Activated CD4-positive, alpha-beta T cell treated with anti-CD3 and anti-CD28 coated beads, Interleukin-2, amount 10 ng/mL, durations not matched to agents 24 days and 14 days (primary cell): ENCODE measurements at regions not wholly inside any gene's neighbourhood (a gene's known extent, or its start where the extent isn't known, plus 50 kb on each side); places are given as distances from the start of the nearest gene placed in this dataset.

Source experiments
- DNase-seq: peaks from one replicate; pipeline ENCODE4 v3.0.0; 2022
- H3K27ac Mint-ChIP-seq: one replicate; pipeline ENCODE4 v1.8.0; 2022; ENCODE audit warnings: mild to moderate bottlenecking, mixed read lengths
- H3K27me3 Mint-ChIP-seq: one replicate; pipeline ENCODE4 v1.8.0; 2022; ENCODE audit warnings: mixed read lengths
- H3K36me3 Mint-ChIP-seq: one replicate; pipeline ENCODE4 v1.8.0; 2022; ENCODE audit warnings: low read depth, mild to moderate bottlenecking, mixed read lengths
- H3K4me1 Mint-ChIP-seq: one replicate; pipeline ENCODE4 v1.8.0; 2021; ENCODE audit warnings: mixed read lengths
- H3K4me3 Mint-ChIP-seq: one replicate; pipeline ENCODE4 v1.8.0; 2022; ENCODE audit warnings: mild to moderate bottlenecking, moderate library complexity, mixed read lengths
- H3K9me3 Mint-ChIP-seq: one replicate; pipeline ENCODE4 v1.8.0; 2021; ENCODE audit warnings: mixed read lengths
- intact Hi-C: fragments of 100-400 bp; cut with micrococcal nuclease; formaldehyde crosslinking; loops from one replicate; pipeline ENCODE4 v1.15.1; 2023

- Mint-ChIP-seq H3K36me3 (no peaks in the 10 kb centered on the region), H3K27me3 (no peaks in the 10 kb centered on the region), H3K27ac (no peak overlapping the region), H3K9me3 (no peaks in the 10 kb centered on the region), H3K4me1 (no peaks in the 10 kb centered on the region), H3K4me3 (no peak overlapping the region)
- intact Hi-C loops: no loop called here
- DNase-seq: no peak
Observed at GRCh38 chr18:22613058-22613690, 195.5 kb upstream of the CTAGE1 start.

GRCh38 chr18:22613788-22614187 lies 196.1 kb upstream of the CTAGE1 start:
- intact Hi-C loops: no loop called here
- Mint-ChIP-seq H3K27me3 (no peaks in the 10 kb centered on the region), H3K4me1 (no peaks in the 10 kb centered on the region), H3K9me3 (no peaks in the 10 kb centered on the region), H3K27ac (no peak overlapping the region), H3K4me3 (no peak overlapping the region), H3K36me3 (no peaks in the 10 kb centered on the region)
- DNase-seq: no peak

GRCh38 chr18:22623513-22623912 lies 205.8 kb upstream of the CTAGE1 start:
- no peaks in the 10 kb centered on the region for H3K27me3 Mint-ChIP-seq
- DNase-seq: no peak
- intact Hi-C loops: no loop called here
- H3K9me3 Mint-ChIP-seq: peaks cover 9% of the 10 kb centered on the region
- no peaks in the 10 kb centered on the region for H3K36me3 Mint-ChIP-seq
- H3K4me3 Mint-ChIP-seq: no peak overlapping the region
- H3K27ac Mint-ChIP-seq: no peak overlapping the region
- H3K4me1 Mint-ChIP-seq: no peaks in the 10 kb centered on the region

- Mint-ChIP-seq H3K9me3 (peaks cover 9% of the 10 kb centered on the region), H3K4me1 (no peaks in the 10 kb centered on the region), H3K27ac (no peak overlapping the region), H3K27me3 (no peaks in the 10 kb centered on the region), H3K4me3 (no peak overlapping the region), H3K36me3 (no peaks in the 10 kb centered on the region)
- intact Hi-C loops: no loop called here
- no peak for DNase-seq
Observed at GRCh38 chr18:22624176-22624575, 206.5 kb upstream of the CTAGE1 start.

- Mint-ChIP-seq H3K4me1 (no peaks in the 10 kb centered on the region), H3K27me3 (no peaks in the 10 kb centered on the region), H3K4me3 (no peak overlapping the region), H3K9me3 (peaks cover 9% of the 10 kb centered on the region), H3K27ac (no peak overlapping the region), H3K36me3 (no peaks in the 10 kb centered on the region)
- DNase-seq: no peak
- intact Hi-C loops: no loop called here
Observed at GRCh38 chr18:22625406-22625805, 207.7 kb upstream of the CTAGE1 start.

GRCh38 chr18:22626771-22627170 lies 209.1 kb upstream of the CTAGE1 start:
- no peaks in the 10 kb centered on the region for H3K27me3 Mint-ChIP-seq
- H3K36me3 Mint-ChIP-seq: no peaks in the 10 kb centered on the region
- intact Hi-C loops: no loop called here
- no peak overlapping the region for H3K27ac Mint-ChIP-seq
- no peak for DNase-seq
- no peaks in the 10 kb centered on the region for H3K4me1 Mint-ChIP-seq
- peaks cover 9% of the 10 kb centered on the region for H3K9me3 Mint-ChIP-seq
- no peak overlapping the region for H3K4me3 Mint-ChIP-seq

GRCh38 chr18:22627506-22627905 lies 209.8 kb upstream of the CTAGE1 start:
- no peak for DNase-seq
- H3K27me3 Mint-ChIP-seq: no peaks in the 10 kb centered on the region
- H3K27ac Mint-ChIP-seq: no peak overlapping the region
- no peaks in the 10 kb centered on the region for H3K4me1 Mint-ChIP-seq
- no peaks in the 10 kb centered on the region for H3K36me3 Mint-ChIP-seq
- H3K4me3 Mint-ChIP-seq: no peak overlapping the region
- H3K9me3 Mint-ChIP-seq: peaks cover 9% of the 10 kb centered on the region
- intact Hi-C loops: no loop called here

- intact Hi-C loops: no loop called here
- DNase-seq: no peak
- no peaks in the 10 kb centered on the region for H3K4me1 Mint-ChIP-seq
- no peaks in the 10 kb centered on the region for H3K36me3 Mint-ChIP-seq
- H3K4me3 Mint-ChIP-seq: no peak overlapping the region
- H3K27me3 Mint-ChIP-seq: no peaks in the 10 kb centered on the region
- H3K27ac Mint-ChIP-seq: no peak overlapping the region
- peaks cover 3% of the 10 kb centered on the region for H3K9me3 Mint-ChIP-seq
Observed at GRCh38 chr18:22628795-22629510, 211.2 kb upstream of the CTAGE1 start.

DNA sequence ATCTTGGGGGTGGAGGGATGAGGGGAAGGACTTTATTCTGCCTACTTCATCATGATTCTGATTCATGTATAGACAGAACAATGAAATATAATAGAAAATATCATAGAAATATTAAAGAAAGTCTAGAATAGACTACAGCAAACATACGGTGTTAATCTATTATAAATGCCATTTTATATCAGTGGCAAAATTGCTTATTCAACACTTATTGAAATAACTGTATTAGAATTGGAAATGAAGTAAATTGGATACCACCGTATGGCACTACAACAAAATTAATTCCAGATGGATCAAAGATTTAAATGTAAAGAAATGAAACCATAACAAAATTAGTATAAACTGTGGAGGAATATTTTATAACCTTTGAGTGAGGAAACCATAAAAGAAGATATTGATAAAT lies 213.3 kb upstream of the CTAGE1 start:
- Mint-ChIP-seq H3K4me1 (no peaks in the 10 kb centered on the region), H3K9me3 (peaks cover 1% of the 10 kb centered on the region), H3K27me3 (no peaks in the 10 kb centered on the region), H3K36me3 (no peaks in the 10 kb centered on the region), H3K4me3 (no peak overlapping the region), H3K27ac (no peak overlapping the region)
- DNase-seq: no peak
- intact Hi-C loops: no loop called here

GRCh38 chr18:22632191-22632590 lies 214.5 kb upstream of the CTAGE1 start:
- Mint-ChIP-seq H3K9me3 (peaks cover 3% of the 10 kb centered on the region), H3K36me3 (no peaks in the 10 kb centered on the region), H3K27me3 (no peaks in the 10 kb centered on the region), H3K27ac (no peak overlapping the region), H3K4me1 (no peaks in the 10 kb centered on the region), H3K4me3 (no peak overlapping the region)
- DNase-seq: no peak
- intact Hi-C loops: no loop called here

DNA sequence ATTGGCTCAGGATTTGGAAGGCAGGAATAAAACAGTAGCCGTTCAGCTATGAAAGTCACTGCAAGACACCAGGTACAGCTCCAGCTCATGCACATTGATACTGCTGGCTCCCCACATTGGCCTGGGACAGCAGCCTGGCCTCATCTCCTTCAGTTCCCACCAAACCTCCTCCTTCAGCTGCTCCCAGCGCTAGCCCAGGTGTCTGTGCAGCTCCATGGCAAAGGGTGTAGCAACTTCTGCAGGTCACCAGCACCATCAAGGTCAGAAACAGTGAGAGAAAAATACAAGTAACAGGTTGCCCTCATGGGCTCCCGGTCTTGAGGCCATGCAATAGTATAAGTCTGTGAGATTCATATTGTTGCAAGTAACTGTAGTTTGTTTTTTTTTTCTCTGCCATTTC lies 216.7 kb upstream of the CTAGE1 start:
- Mint-ChIP-seq H3K9me3 (peaks cover 7% of the 10 kb centered on the region), H3K36me3 (no peaks in the 10 kb centered on the region), H3K4me1 (no peaks in the 10 kb centered on the region), H3K27ac (no peak overlapping the region), H3K27me3 (no peaks in the 10 kb centered on the region), H3K4me3 (no peak overlapping the region)
- DNase-seq: no peak
- intact Hi-C loops: no loop called here

- H3K9me3 Mint-ChIP-seq: peaks cover 7% of the 10 kb centered on the region
- H3K27me3 Mint-ChIP-seq: no peaks in the 10 kb centered on the region
- no peak overlapping the region for H3K4me3 Mint-ChIP-seq
- no peaks in the 10 kb centered on the region for H3K4me1 Mint-ChIP-seq
- DNase-seq: no peak
- no peaks in the 10 kb centered on the region for H3K36me3 Mint-ChIP-seq
- intact Hi-C loops: no loop called here
- no peak overlapping the region for H3K27ac Mint-ChIP-seq
Observed at GRCh38 chr18:22637787-22638186, 220.1 kb upstream of the CTAGE1 start.

DNA sequence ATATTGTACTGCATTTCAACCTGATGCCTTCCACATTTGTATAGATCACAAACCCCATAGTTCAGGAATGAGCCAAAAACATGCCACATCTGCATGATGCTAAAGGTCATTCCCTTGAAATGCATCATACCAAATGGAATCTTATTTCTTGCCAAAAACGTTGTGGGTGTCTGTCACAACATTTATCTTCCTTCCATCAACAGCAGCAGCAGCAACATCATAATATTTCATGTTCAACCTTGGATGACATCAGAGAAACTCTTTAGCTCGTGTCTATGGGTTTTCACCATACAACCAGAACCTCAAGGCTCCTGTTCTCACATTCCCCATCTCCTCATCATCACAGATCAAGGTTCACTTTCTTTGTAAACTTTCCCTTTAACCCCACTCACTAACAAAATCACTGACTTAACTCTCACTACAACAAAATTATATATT lies 221.3 kb upstream of the CTAGE1 start:
- intact Hi-C loops: no loop called here
- no peaks in the 10 kb centered on the region for H3K27me3 Mint-ChIP-seq
- H3K9me3 Mint-ChIP-seq: peaks cover 7% of the 10 kb centered on the region
- no peaks in the 10 kb centered on the region for H3K36me3 Mint-ChIP-seq
- no peak for DNase-seq
- no peaks in the 10 kb centered on the region for H3K4me1 Mint-ChIP-seq
- H3K27ac Mint-ChIP-seq: no peak overlapping the region
- H3K4me3 Mint-ChIP-seq: no peak overlapping the region

DNA sequence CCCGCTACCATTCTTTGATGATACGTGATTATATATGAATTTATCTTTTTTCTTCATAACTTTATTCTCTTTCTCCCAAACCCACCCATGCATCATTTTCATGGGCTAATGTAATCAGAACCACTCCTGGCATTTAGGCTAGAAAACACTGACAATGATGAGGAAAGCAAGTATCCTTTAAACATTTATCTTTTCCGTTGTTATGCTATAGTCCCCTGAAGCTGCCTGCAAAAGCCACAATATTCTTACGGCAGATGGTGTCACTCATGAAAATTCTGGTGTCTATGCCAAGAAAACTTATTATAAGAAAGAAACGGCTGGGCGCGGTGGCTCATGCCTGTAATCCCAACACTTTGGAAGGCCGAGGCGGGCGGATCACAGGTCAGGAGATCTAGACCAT lies 221.8 kb upstream of the CTAGE1 start:
- H3K27ac Mint-ChIP-seq: no peak overlapping the region
- intact Hi-C loops: no loop called here
- DNase-seq: no peak
- no peaks in the 10 kb centered on the region for H3K36me3 Mint-ChIP-seq
- H3K4me3 Mint-ChIP-seq: no peak overlapping the region
- H3K4me1 Mint-ChIP-seq: no peaks in the 10 kb centered on the region
- peaks cover 7% of the 10 kb centered on the region for H3K9me3 Mint-ChIP-seq
- no peaks in the 10 kb centered on the region for H3K27me3 Mint-ChIP-seq
